ENCODE measurements at regions not wholly inside any gene's neighbourhood (a gene's known extent, or its start where the extent isn't known, plus 50 kb on each side); places are given as distances from the start of the nearest gene placed in this dataset.

DNA sequence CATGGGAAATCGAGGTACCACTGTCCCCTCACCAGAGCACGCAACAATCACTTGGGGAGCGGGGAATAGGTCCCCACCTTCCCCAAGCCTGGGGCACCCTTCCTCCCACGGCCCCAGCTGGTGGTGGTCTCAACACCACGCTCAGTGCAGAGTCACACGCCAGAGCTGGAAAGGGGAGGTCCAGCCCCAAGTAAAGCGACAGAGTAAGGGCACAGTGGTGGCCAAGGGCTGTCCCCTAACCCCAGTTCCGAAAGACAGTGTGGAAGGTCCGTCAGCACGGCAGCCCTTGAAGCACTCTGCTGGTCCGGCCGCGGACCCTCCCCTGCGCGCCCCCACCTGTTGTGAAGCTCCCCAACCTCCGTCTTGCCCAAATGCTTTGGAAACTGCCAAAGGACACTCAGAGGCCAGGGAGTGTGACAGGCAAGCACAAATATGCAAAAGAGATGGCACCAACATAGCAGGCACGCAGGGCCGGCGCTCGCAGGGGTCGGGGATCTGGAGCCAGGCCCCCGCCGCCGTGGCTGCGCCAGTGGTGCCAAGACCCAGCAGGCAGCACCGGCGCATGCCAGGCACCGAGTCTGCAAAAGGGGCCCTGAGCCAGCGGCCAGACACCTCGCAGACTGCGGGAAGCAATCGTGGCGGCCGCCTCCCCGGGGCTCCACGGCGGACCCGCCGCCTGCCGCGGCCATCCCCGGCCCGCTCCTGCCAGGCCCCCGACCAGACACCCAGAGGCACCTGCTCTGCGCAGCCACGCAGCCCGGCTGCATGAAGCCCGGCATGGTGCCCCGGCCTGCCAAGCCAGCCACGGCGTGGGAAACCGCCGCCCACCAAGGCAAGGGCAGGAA lies 51.6 kb upstream of the SRRM3 start:
- TF ChIP-seq NFIC (IDR thresholded peaks at IDR 0.05) (no peak), YY1 (IDR thresholded peaks at IDR 0.05; ENCODE audit: low read depth) (no peak), EP300 (IDR thresholded peaks at IDR 0.05; ENCODE audit: borderline replicate concordance) (no peak), CEBPB (IDR thresholded peaks at IDR 0.05) (no peak), FOXM1 (IDR thresholded peaks at IDR 0.05; ENCODE audit: borderline replicate concordance, low read depth) (no peak), RAD21 (IDR thresholded peaks at IDR 0.05; ENCODE audit: low read depth) (no peak)
- TF ChIP-seq, protein P1, sequence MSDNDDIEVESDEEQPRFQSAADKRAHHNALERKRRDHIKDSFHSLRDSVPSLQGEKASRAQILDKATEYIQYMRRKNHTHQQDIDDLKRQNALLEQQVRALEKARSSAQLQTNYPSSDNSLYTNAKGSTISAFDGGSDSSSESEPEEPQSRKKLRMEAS (IDR thresholded peaks at IDR 0.05), result no peak
- TF ChIP-seq, protein P2, sequence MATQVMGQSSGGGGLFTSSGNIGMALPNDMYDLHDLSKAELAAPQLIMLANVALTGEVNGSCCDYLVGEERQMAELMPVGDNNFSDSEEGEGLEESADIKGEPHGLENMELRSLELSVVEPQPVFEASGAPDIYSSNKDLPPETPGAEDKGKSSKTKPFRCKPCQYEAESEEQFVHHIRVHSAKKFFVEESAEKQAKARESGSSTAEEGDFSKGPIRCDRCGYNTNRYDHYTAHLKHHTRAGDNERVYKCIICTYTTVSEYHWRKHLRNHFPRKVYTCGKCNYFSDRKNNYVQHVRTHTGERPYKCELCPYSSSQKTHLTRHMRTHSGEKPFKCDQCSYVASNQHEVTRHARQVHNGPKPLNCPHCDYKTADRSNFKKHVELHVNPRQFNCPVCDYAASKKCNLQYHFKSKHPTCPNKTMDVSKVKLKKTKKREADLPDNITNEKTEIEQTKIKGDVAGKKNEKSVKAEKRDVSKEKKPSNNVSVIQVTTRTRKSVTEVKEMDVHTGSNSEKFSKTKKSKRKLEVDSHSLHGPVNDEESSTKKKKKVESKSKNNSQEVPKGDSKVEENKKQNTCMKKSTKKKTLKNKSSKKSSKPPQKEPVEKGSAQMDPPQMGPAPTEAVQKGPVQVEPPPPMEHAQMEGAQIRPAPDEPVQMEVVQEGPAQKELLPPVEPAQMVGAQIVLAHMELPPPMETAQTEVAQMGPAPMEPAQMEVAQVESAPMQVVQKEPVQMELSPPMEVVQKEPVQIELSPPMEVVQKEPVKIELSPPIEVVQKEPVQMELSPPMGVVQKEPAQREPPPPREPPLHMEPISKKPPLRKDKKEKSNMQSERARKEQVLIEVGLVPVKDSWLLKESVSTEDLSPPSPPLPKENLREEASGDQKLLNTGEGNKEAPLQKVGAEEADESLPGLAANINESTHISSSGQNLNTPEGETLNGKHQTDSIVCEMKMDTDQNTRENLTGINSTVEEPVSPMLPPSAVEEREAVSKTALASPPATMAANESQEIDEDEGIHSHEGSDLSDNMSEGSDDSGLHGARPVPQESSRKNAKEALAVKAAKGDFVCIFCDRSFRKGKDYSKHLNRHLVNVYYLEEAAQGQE (IDR thresholded peaks at IDR 0.05; ENCODE audit: low read depth), result no peak

All from Ishikawa (cell line).